ENCODE measurements at regions not wholly inside any gene's neighbourhood (a gene's known extent, or its start where the extent isn't known, plus 50 kb on each side); places are given as distances from the start of the nearest gene placed in this dataset.
"Not testable (repeated sequence)": the region's sequence is repeated elsewhere in the genome, so short reads cannot be mapped to it uniquely, and the experiment has no call there.

- DNase-seq (no peak), ATAC-seq (no peak)
- H3K4me3 ChIP-seq = no peak overlapping the region
- no peaks in the 10 kb centered on the region for H3K36me3 ChIP-seq
- peaks cover 0 to 5% of the 10 kb centered on the region in 2 donors for H3K9me3 ChIP-seq
- no peaks in the 10 kb centered on the region for H3K4me1 ChIP-seq
- intact Hi-C loops (cut with DNase I) = no loop called here
- H3K27ac ChIP-seq = no peak overlapping the region
- no peaks in the 10 kb centered on the region for H3K27me3 ChIP-seq
- no peak for TF ChIP-seq CTCF (IDR thresholded peaks at IDR 0.05)
Measured at GRCh38 chr2:21890041-21890440, 766.3 kb downstream of the TDRD15 start.

GRCh38 chr2:21890716-21891115 is 766.9 kb downstream of the TDRD15 start:
- TF ChIP-seq CTCF (IDR thresholded peaks at IDR 0.05) = no peak
- Histone ChIP-seq H3K4me3 (no peak overlapping the region), H3K27ac (no peak overlapping the region), H3K27me3 (no peaks in the 10 kb centered on the region), H3K36me3 (no peaks in the 10 kb centered on the region), H3K9me3 (peaks cover 0 to 5% of the 10 kb centered on the region in 2 donors), H3K4me1 (no peaks in the 10 kb centered on the region)
- ATAC-seq = no peak
- DNase-seq = no peak
- intact Hi-C loops (cut with DNase I) = no loop called here

GRCh38 chr2:21891191-21891590 is 767.4 kb downstream of the TDRD15 start:
- H3K27me3 ChIP-seq = no peaks in the 10 kb centered on the region
- ATAC-seq (no peak), DNase-seq (no peak)
- no peak overlapping the region for H3K27ac ChIP-seq
- H3K9me3 ChIP-seq = peaks cover 0 to 5% of the 10 kb centered on the region in 2 donors
- no peak for TF ChIP-seq CTCF (IDR thresholded peaks at IDR 0.05)
- H3K4me1 ChIP-seq = no peaks in the 10 kb centered on the region
- H3K4me3 ChIP-seq = no peak overlapping the region
- H3K36me3 ChIP-seq = no peaks in the 10 kb centered on the region
- intact Hi-C loops (cut with DNase I) = no loop called here

GRCh38 chr2:21892140-21892539 is 768.4 kb downstream of the TDRD15 start:
- H3K36me3 ChIP-seq = no peaks in the 10 kb centered on the region
- TF ChIP-seq CTCF (IDR thresholded peaks at IDR 0.05) = no peak
- H3K4me1 ChIP-seq = no peaks in the 10 kb centered on the region
- no peaks in the 10 kb centered on the region for H3K27me3 ChIP-seq
- H3K27ac ChIP-seq = no peak overlapping the region
- DNase-seq = peak in 1 of 4 donors; percentile 3
- ATAC-seq = no peak
- intact Hi-C loops (cut with DNase I) = no loop called here
- no peak overlapping the region for H3K4me3 ChIP-seq
- peaks cover 0 to 4% of the 10 kb centered on the region in 2 donors for H3K9me3 ChIP-seq

- H3K4me1 ChIP-seq = no peaks in the 10 kb centered on the region
- H3K9me3 ChIP-seq = no peaks in the 10 kb centered on the region
- H3K4me3 ChIP-seq = no peak overlapping the region
- H3K27ac ChIP-seq = no peak overlapping the region
- H3K36me3 ChIP-seq = no peaks in the 10 kb centered on the region
- TF ChIP-seq CTCF (IDR thresholded peaks at IDR 0.05) = no peak
- H3K27me3 ChIP-seq = no peaks in the 10 kb centered on the region
- intact Hi-C loops (cut with DNase I) = no loop called here
- ATAC-seq (no peak), DNase-seq (no peak)
Measured at GRCh38 chr2:21895200-21895599, 771.4 kb downstream of the TDRD15 start.

- H3K36me3 ChIP-seq; H3K9me3 ChIP-seq; H3K27me3 ChIP-seq; H3K4me3 ChIP-seq; ATAC-seq; intact Hi-C loops (cut with DNase I); H3K27ac ChIP-seq; H3K4me1 ChIP-seq: not testable (repeated sequence)
- peak in 1 of 4 donors; percentile 32 for DNase-seq
Measured at GRCh38 chr2:21908712-21909380, 785.1 kb downstream of the TDRD15 start.
